ENCODE measurements at regions not wholly inside any gene's neighbourhood (a gene's known extent, or its start where the extent isn't known, plus 50 kb on each side); places are given as distances from the start of the nearest gene placed in this dataset.

GRCh38 chr5:6941631-6942030, 228.4 kb downstream of the TENT4A start:
- H3K23me2 ChIP-seq (ENCODE audit: low read depth, low read length): no peaks in the 10 kb centered on the region
- no peak overlapping the region for H4K8ac ChIP-seq (ENCODE audit: extremely low read depth, insufficient read depth, low read length)
- no peak overlapping the region for H2AK5ac ChIP-seq (ENCODE audit: low read depth, low read length)
- no peak overlapping the region for H3K27ac ChIP-seq (ENCODE audit: low read depth, low read length)
- H3K79me2 ChIP-seq (ENCODE audit: control insufficient read depth in 1 of 2, insufficient read depth in 2 of 2, low read length in 2 of 2): no peaks in the 10 kb centered on the region
- H3K14ac ChIP-seq (ENCODE audit: insufficient read length): no peak overlapping the region
- H3K9me3 ChIP-seq (ENCODE audit: insufficient read depth in 2 of 2, low read depth in 1 of 2, low read length in 1 of 2): no peaks in the 10 kb centered on the region
- no peak overlapping the region for H2BK120ac ChIP-seq (replicated peaks; ENCODE audit: low read depth, low read length)
- CTCF ChIA-PET (ENCODE audit: partially characterized antibody): interaction anchor here (1.1 kb wide), 1 partner anchor 10 kb away, joined by 3 read pairs; no protein-coding TSS in a partner anchor
- FAIRE-seq (no peak), DNase-seq (ENCODE audit: low read depth in 1 of 2, low spot score in 2 of 2) (no peak)
- H4K20me1 ChIP-seq (replicated peaks in 1 of 2; ENCODE audit: control insufficient read depth in 1 of 2, insufficient read depth in 2 of 2, low read length in 2 of 2): no peaks in the 10 kb centered on the region
- H3K27me3 ChIP-seq (replicated peaks in 1 of 4; ENCODE audit: control insufficient read depth in 3 of 4, extremely low read depth in 1 of 4, insufficient read depth in 3 of 4, low read length in 3 of 4): no peaks in the 10 kb centered on the region
- H3K23ac ChIP-seq (ENCODE audit: insufficient read length): no peak overlapping the region
- no peak overlapping the region for H3K4me3 ChIP-seq (ENCODE audit: extremely low read depth in 1 of 4, insufficient read depth in 2 of 4, low read depth in 3 of 4, low read length in 4 of 4)
- H2BK15ac ChIP-seq (ENCODE audit: low read length): no peak overlapping the region
- no peaks in the 10 kb centered on the region for H3K4me1 ChIP-seq (replicated peaks in 1 of 4; ENCODE audit: control insufficient read depth in 3 of 4, insufficient read depth in 4 of 4, low read length in 3 of 4)
- H3K36me3 ChIP-seq (ENCODE audit: control insufficient read depth in 2 of 4, insufficient read depth in 4 of 4, low read length in 3 of 4): no peaks in the 10 kb centered on the region
- no peak overlapping the region for H2BK5ac ChIP-seq (ENCODE audit: low read depth, low read length)
- H2AFZ ChIP-seq (ENCODE audit: low read length): no peak overlapping the region
- no peak overlapping the region for H2BK12ac ChIP-seq (ENCODE audit: low read depth, low read length)
- no peak overlapping the region for H3K4ac ChIP-seq (replicated peaks; ENCODE audit: insufficient read length, low read depth, low read length)
- WGBS, 2 experiments (ENCODE audit: extremely low coverage in 1 of 2, insufficient coverage in 1 of 2, insufficient read length in 1 of 2, insufficient replicate concordance in 2 of 2, low coverage in 1 of 2, low lambda C conversion rate in 2 of 2, missing lambda C conversion rate in 1 of 2): 84% methylated on average over 3 of the region's 3 CpGs; no CpG with 5 or more reads in 1 of the 2 experiments
- no peak overlapping the region for H4K5ac ChIP-seq (ENCODE audit: insufficient read length, low read depth, low read length)
- H3K18ac ChIP-seq (ENCODE audit: extremely low read depth, low read length): no peak overlapping the region
- no peak overlapping the region for H4K91ac ChIP-seq (replicated peaks; ENCODE audit: insufficient read length, low read length)
- POLR2A ChIA-PET (ENCODE audit: partially characterized antibody): no interaction called here
- H3K56ac ChIP-seq (replicated peaks; ENCODE audit: insufficient read length, low read depth, low read length): no peak overlapping the region
- no peaks in the 10 kb centered on the region for H3K79me1 ChIP-seq (ENCODE audit: low read depth, low read length)
- H2BK20ac ChIP-seq (ENCODE audit: low read length): no peak overlapping the region
- no peak overlapping the region for H3K4me2 ChIP-seq (ENCODE audit: insufficient read depth in 1 of 2, low read depth in 2 of 2, low read length in 2 of 2)
- H3K9ac ChIP-seq (replicated peaks in 1 of 4; ENCODE audit: extremely low read depth in 1 of 4, low read depth in 3 of 4, low read length in 3 of 4): no peak overlapping the region
- no peak for TF ChIP-seq SP4 (IDR thresholded peaks at IDR 0.05; ENCODE audit: low read length)
- TF ChIP-seq TAF1 (IDR thresholded peaks at IDR 0.05; ENCODE audit: low read depth, low read length): no peak
- TF ChIP-seq RAD21 (IDR thresholded peaks at IDR 0.05 in 1 of 2, conservative IDR thresholded peaks at IDR 0.05 in 1 of 2; ENCODE audit: low read depth in 2 of 2, low read length in 2 of 2): no peak
- TF ChIP-seq SIN3A (conservative IDR thresholded peaks at IDR 0.05 in 1 of 2, IDR thresholded peaks at IDR 0.05 in 1 of 2; ENCODE audit: low read depth in 1 of 2, low read length in 2 of 2): no peak
- TF ChIP-seq ATF3 (IDR thresholded peaks at IDR 0.05; ENCODE audit: insufficient read depth, low read depth, low read length): no peak
- no peak for TF ChIP-seq CTBP2 (IDR thresholded peaks at IDR 0.05; ENCODE audit: borderline replicate concordance, insufficient read depth, insufficient read length, low read length)
- no peak for TF ChIP-seq GTF2F1 (IDR thresholded peaks at IDR 0.05; ENCODE audit: borderline replicate concordance, low read depth, low read length)
- TF ChIP-seq CHD1 (IDR thresholded peaks at IDR 0.05; ENCODE audit: low read depth, low read length): no peak
- TF ChIP-seq SIX5 (IDR thresholded peaks at IDR 0.05; ENCODE audit: low read depth, low read length): no peak
- no peak for TF ChIP-seq KDM4A (IDR thresholded peaks at IDR 0.05; ENCODE audit: low read depth, low read length, severe bottlenecking)
- TF ChIP-seq CREB1 (IDR thresholded peaks at IDR 0.05): no peak
- no peak for TF ChIP-seq MAX (IDR thresholded peaks at IDR 0.05)
- TF ChIP-seq ZNF274 (IDR thresholded peaks at IDR 0.05; ENCODE audit: borderline replicate concordance, extremely low read depth, low read length): no peak
- TF ChIP-seq JUN (IDR thresholded peaks at IDR 0.05; ENCODE audit: low read depth, low read length): no peak
- no peak for TF ChIP-seq BACH1 (IDR thresholded peaks at IDR 0.05; ENCODE audit: low read length)

All from H1 (cell line).